ENCODE measurements at regions not wholly inside any gene's neighbourhood (a gene's known extent, or its start where the extent isn't known, plus 50 kb on each side); places are given as distances from the start of the nearest gene placed in this dataset.

DNA sequence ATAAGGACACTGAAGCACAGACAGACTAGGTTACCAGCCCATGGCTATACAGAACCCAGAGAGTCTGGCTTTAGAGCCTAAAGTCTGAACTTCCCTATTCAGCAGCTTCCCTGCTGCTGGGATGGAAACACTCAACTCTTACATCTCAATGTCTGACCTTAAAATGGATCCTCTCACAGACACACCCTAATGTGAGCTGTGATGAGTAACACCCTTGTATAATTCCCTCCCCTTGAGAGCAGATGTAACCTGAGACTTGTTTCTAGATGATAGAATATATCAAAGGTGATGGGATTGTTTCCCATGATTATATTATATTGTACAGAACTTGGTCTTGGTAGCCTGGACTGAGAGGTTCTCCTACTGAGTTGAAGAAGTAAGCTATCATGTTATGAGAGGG is 577.1 kb upstream of the KLHL29 start:
- CTCF ChIA-PET = no interaction called here
- TF ChIP-seq HDGF (IDR thresholded peaks at IDR 0.05; ENCODE audit: borderline replicate concordance) (no peak), LEF1 (IDR thresholded peaks at IDR 0.05; ENCODE audit: borderline replicate concordance) (no peak), PKNOX1 (IDR thresholded peaks at IDR 0.05) (no peak), SUZ12 (IDR thresholded peaks at IDR 0.05) (no peak), FOXM1 (IDR thresholded peaks at IDR 0.05; ENCODE audit: borderline replicate concordance) (no peak), BHLHE40 (IDR thresholded peaks at IDR 0.05; ENCODE audit: borderline replicate concordance) (no peak), FOXA1 (IDR thresholded peaks at IDR 0.05) (no peak), ARNT (IDR thresholded peaks at IDR 0.05) (no peak), FOXK2 (IDR thresholded peaks at IDR 0.05) (no peak), ELF4 (IDR thresholded peaks at IDR 0.05) (no peak), ZNF384 (IDR thresholded peaks at IDR 0.05) (no peak)
- no peak for DNase-seq (ENCODE audit: extremely low spot score)
- POLR2A ChIA-PET = no interaction called here

DNA sequence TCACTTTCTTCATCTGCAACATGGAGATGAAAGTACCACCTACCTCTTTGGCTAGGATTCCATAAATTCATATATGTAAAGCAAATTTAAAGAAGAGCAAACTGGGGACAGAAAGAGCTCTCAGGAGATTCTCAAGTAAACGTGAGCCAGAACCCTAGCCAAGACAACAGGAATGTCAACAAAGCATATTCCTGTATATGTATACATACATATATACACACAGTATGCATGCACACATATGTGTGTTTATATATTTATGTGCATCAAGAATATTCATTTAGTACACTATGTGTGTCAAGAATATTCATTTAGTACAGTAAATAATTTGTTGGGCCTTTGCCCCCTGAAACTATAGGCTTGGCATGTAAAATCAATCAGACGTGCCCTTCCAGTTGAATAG is 574.4 kb upstream of the KLHL29 start:
- ChIA-PET POLR2A (no interaction called here), CTCF (no interaction called here)
- TF ChIP-seq BHLHE40 (IDR thresholded peaks at IDR 0.05; ENCODE audit: borderline replicate concordance) (no peak), PKNOX1 (IDR thresholded peaks at IDR 0.05) (no peak), SP1 (IDR thresholded peaks at IDR 0.05) (no peak), TARDBP (IDR thresholded peaks at IDR 0.05) (no peak), HDGF (IDR thresholded peaks at IDR 0.05; ENCODE audit: borderline replicate concordance) (no peak), FOXM1 (IDR thresholded peaks at IDR 0.05; ENCODE audit: borderline replicate concordance) (no peak), LEF1 (IDR thresholded peaks at IDR 0.05; ENCODE audit: borderline replicate concordance) (no peak), NFRKB (IDR thresholded peaks at IDR 0.05) (no peak), FOXA1 (IDR thresholded peaks at IDR 0.05) (no peak), ZNF384 (IDR thresholded peaks at IDR 0.05) (no peak), CTBP1 (IDR thresholded peaks at IDR 0.05; ENCODE audit: borderline replicate concordance) (no peak), SUZ12 (IDR thresholded peaks at IDR 0.05) (no peak), FOXK2 (IDR thresholded peaks at IDR 0.05) (no peak), ARNT (IDR thresholded peaks at IDR 0.05) (no peak), ELF4 (IDR thresholded peaks at IDR 0.05) (no peak), L3MBTL2 (conservative IDR thresholded peaks at IDR 0.05) (no peak)
- no peak for DNase-seq (ENCODE audit: extremely low spot score)

GRCh38 chr2:22812065-22812680 is 572.8 kb upstream of the KLHL29 start:
- CTCF ChIA-PET = no interaction called here
- POLR2A ChIA-PET = no interaction called here
- DNase-seq (ENCODE audit: extremely low spot score) = no peak
- no peak for TF ChIP-seq CTBP1 (IDR thresholded peaks at IDR 0.05; ENCODE audit: borderline replicate concordance)
- TF ChIP-seq TARDBP (IDR thresholded peaks at IDR 0.05) = no peak
- no peak for TF ChIP-seq L3MBTL2 (conservative IDR thresholded peaks at IDR 0.05)
- no peak for TF ChIP-seq FOXK2 (IDR thresholded peaks at IDR 0.05)
- TF ChIP-seq HDGF (IDR thresholded peaks at IDR 0.05; ENCODE audit: borderline replicate concordance) = no peak
- no peak for TF ChIP-seq SUZ12 (IDR thresholded peaks at IDR 0.05)
- no peak for TF ChIP-seq FOXA1 (IDR thresholded peaks at IDR 0.05)
- no peak for TF ChIP-seq LEF1 (IDR thresholded peaks at IDR 0.05; ENCODE audit: borderline replicate concordance)

DNA sequence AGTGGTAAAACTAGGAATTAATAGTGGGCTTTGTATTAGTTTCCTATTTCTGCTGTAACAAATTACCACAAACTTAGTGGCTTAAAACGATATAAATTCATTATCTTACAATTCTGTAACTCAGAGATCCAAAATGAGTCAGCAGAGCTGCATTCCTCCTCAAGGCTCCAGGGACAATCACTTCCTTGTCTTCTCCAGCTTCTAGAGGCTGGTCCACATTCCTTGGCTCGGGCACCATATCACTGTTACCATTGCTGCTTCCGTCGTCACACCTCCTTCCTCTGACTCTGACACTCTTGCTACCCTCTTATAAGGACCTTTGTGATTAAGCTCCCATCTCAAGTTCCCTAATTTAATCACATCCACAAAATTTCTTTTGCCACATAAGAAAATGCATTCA is 567.8 kb upstream of the KLHL29 start:
- ChIA-PET CTCF (no interaction called here), POLR2A (no interaction called here)
- DNase-seq (ENCODE audit: extremely low spot score) = no peak
- TF ChIP-seq LEF1 (IDR thresholded peaks at IDR 0.05; ENCODE audit: borderline replicate concordance) (no peak), HDGF (IDR thresholded peaks at IDR 0.05; ENCODE audit: borderline replicate concordance) (no peak), ELF4 (IDR thresholded peaks at IDR 0.05) (no peak), PKNOX1 (IDR thresholded peaks at IDR 0.05) (no peak), L3MBTL2 (conservative IDR thresholded peaks at IDR 0.05) (no peak), NFRKB (IDR thresholded peaks at IDR 0.05) (no peak), BHLHE40 (IDR thresholded peaks at IDR 0.05; ENCODE audit: borderline replicate concordance) (no peak), FOXM1 (IDR thresholded peaks at IDR 0.05; ENCODE audit: borderline replicate concordance) (no peak), TARDBP (IDR thresholded peaks at IDR 0.05) (no peak), ZNF384 (IDR thresholded peaks at IDR 0.05) (no peak), FOXK2 (IDR thresholded peaks at IDR 0.05) (no peak), FOXA1 (IDR thresholded peaks at IDR 0.05) (no peak), SP1 (IDR thresholded peaks at IDR 0.05) (no peak), ARNT (IDR thresholded peaks at IDR 0.05) (no peak), SUZ12 (IDR thresholded peaks at IDR 0.05) (no peak), CTBP1 (IDR thresholded peaks at IDR 0.05; ENCODE audit: borderline replicate concordance) (no peak)

DNA sequence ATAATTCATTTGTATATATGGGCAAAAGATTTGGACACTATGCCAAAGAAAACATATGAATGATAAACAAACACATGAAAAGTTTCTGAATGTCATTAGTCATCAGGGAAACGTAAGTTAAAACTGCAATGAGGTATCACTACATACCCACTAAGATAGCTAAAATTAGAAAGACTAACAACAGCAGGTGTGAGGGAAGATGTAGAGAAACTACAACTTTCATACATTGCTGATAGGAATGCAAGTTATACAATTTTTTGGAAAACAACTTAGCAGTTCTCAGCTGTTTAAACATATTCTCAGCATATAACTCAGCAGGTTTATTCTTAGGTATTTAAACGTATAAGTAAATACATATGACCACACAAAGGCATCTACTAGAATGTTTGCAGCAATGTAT is 563.5 kb upstream of the KLHL29 start:
- DNase-seq (ENCODE audit: extremely low spot score) = no peak
- ChIA-PET POLR2A (no interaction called here), CTCF (no interaction called here)
- TF ChIP-seq L3MBTL2 (conservative IDR thresholded peaks at IDR 0.05) = no peak
- no peak for TF ChIP-seq ZNF384 (IDR thresholded peaks at IDR 0.05)
- TF ChIP-seq PKNOX1 (IDR thresholded peaks at IDR 0.05) = no peak

DNA sequence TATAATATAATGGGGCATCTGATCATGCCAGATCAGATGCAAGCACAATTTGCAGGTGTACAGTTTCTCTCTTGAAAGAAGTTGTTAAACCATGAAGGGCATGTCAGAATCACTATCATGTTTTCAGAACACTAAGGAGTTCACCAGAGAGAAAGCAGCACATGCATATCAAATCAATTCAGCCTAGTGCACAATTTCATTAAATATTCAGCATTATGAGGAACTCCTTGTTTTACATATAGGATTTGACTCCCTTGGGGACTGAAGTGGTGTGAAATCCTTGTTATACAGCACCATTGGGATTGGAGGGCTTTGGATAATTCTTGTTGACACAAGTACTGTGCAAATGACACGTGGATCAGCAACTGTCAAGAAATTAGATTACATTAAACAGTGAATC is 562.1 kb upstream of the KLHL29 start:
- DNase-seq (ENCODE audit: extremely low spot score) = no peak
- TF ChIP-seq HDGF (IDR thresholded peaks at IDR 0.05; ENCODE audit: borderline replicate concordance) (no peak), PKNOX1 (IDR thresholded peaks at IDR 0.05) (no peak), CTBP1 (IDR thresholded peaks at IDR 0.05; ENCODE audit: borderline replicate concordance) (no peak), SP1 (IDR thresholded peaks at IDR 0.05) (no peak), ARNT (IDR thresholded peaks at IDR 0.05) (no peak), SUZ12 (IDR thresholded peaks at IDR 0.05) (no peak), FOXM1 (IDR thresholded peaks at IDR 0.05; ENCODE audit: borderline replicate concordance) (no peak), ZNF384 (IDR thresholded peaks at IDR 0.05) (no peak), FOXK2 (IDR thresholded peaks at IDR 0.05) (no peak), FOXA1 (IDR thresholded peaks at IDR 0.05) (no peak), TARDBP (IDR thresholded peaks at IDR 0.05) (no peak), L3MBTL2 (conservative IDR thresholded peaks at IDR 0.05) (no peak), ELF4 (IDR thresholded peaks at IDR 0.05) (no peak), NFRKB (IDR thresholded peaks at IDR 0.05) (no peak), LEF1 (IDR thresholded peaks at IDR 0.05; ENCODE audit: borderline replicate concordance) (no peak), BHLHE40 (IDR thresholded peaks at IDR 0.05; ENCODE audit: borderline replicate concordance) (no peak)
- CTCF ChIA-PET = no interaction called here
- POLR2A ChIA-PET = no interaction called here
